H1 (cell line): ENCODE measurements at regions not wholly inside any gene's neighbourhood (a gene's known extent, or its start where the extent isn't known, plus 50 kb on each side); places are given as distances from the start of the nearest gene placed in this dataset.

Experiments used
- BCL11A ChIP-seq, 2 experiments: IDR thresholded peaks; one replicate each; pipeline ENCODE4 v1.6.1; 2011; ENCODE audit warnings: low read depth in 2 of 2, low read length in 2 of 2, mild to moderate bottlenecking in 2 of 2
- CHD1 ChIP-seq: IDR thresholded peaks from 2 replicates; pipeline ENCODE4 v1.6.1; 2012; ENCODE audit warnings: low read depth, low read length, improper control_type of control experiment
- GTF2F1 ChIP-seq: IDR thresholded peaks from 2 replicates; pipeline ENCODE4 v1.6.1; 2012; ENCODE audit warnings: low read depth, low read length, improper control_type of control experiment, borderline replicate concordance
- RNF2 ChIP-seq: fragments of 200-900, 300-1000 bp; sonication (generic); IDR thresholded peaks from 2 replicates; pipeline ENCODE4 v1.7.1; 2016; ENCODE audit warnings: borderline replicate concordance, low read depth, mild to moderate bottlenecking, antibody characterized with exemption, low read length; ENCODE audit not compliant: poor library complexity, severe bottlenecking; ENCODE audit errors: missing control alignments
- TF ChIP-seq, protein P1 (sequence below): IDR thresholded peaks from 2 replicates; pipeline ENCODE4 v1.6.1; 2011; ENCODE audit warnings: low read length, improper control_type of control experiment

DNA sequence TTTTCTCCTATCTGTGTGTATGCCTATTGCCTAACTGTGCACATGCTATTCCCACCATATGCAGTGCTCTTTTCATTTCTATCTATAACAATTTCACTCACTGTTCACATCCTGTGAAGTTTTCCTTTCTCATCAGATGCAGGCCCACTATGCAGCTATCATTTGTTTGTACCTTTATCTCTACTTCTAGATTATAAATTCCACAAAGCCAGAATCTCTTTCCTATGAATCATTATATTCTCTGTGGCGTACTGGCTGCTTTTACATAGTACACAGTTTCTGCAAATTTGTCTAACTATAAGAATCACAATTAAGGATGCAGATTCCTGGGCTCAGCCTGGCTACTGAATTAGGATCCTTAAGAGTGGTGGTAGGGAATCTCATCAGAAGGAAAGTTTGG is 600.8 kb upstream of the ARRDC3 start (continued):
- TF ChIP-seq, protein P1, sequence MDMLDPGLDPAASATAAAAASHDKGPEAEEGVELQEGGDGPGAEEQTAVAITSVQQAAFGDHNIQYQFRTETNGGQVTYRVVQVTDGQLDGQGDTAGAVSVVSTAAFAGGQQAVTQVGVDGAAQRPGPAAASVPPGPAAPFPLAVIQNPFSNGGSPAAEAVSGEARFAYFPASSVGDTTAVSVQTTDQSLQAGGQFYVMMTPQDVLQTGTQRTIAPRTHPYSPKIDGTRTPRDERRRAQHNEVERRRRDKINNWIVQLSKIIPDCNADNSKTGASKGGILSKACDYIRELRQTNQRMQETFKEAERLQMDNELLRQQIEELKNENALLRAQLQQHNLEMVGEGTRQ = no peak
- TF ChIP-seq RNF2 (no peak), BCL11A (IDR thresholded peaks at IDR 0.05; ENCODE audit: low read depth in 2 of 2, low read length in 2 of 2) (no peak), CHD1 (no peak), GTF2F1 (no peak)
